ENCODE measurements at regions not wholly inside any gene's neighbourhood (a gene's known extent, or its start where the extent isn't known, plus 50 kb on each side); places are given as distances from the start of the nearest gene placed in this dataset.
A peak's percentile ranks its signal among the peaks of the same experiment; 100 is the strongest.
"Not testable (repeated sequence)": the region's sequence is repeated elsewhere in the genome, so short reads cannot be mapped to it uniquely, and the experiment has no call there.

DNA sequence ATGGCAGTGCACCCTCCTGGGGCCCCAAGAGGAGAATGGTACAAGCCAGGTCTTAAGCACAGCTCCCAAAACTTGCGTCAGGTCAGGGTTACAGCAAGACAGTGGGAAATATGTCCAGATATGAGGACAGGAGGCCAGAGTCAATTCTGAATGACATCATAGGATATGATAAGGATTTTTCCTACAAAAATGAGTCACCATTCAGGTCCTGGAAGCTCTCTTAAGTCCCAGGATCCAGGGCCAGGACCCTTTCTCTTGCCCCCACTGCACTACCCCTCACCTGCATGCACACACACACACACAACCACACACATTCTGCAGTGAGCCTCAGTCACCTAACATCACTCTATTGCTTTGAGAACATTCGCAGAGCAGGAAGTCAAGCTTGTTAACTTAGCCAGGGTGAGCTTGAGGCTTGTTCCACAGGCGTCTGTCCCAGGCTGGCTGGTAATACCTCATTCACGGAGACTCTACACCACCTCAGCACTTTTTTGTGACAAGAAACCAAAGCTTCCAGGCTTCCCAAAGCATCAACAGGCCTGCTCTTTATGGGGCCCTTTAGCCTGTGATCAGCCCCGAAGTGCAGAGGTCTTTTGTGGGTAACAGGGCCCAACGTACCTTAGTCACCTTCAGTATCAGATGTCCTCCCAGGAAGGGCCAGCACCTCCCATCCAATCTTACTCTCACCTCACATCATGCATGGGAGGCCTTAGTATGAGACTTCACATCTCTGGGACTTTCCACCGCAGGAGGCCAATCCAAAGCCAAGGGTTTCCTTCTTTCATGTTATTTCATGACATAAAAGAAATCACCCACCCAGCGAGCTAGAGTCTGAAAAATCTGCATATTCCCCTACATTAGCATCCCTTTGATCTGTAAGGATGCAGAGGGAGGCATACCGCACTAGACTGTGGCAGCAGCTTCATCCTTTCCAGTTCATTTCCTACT lies 74.0 kb upstream of the LIPC start:
- TF ChIP-seq, protein P1, sequence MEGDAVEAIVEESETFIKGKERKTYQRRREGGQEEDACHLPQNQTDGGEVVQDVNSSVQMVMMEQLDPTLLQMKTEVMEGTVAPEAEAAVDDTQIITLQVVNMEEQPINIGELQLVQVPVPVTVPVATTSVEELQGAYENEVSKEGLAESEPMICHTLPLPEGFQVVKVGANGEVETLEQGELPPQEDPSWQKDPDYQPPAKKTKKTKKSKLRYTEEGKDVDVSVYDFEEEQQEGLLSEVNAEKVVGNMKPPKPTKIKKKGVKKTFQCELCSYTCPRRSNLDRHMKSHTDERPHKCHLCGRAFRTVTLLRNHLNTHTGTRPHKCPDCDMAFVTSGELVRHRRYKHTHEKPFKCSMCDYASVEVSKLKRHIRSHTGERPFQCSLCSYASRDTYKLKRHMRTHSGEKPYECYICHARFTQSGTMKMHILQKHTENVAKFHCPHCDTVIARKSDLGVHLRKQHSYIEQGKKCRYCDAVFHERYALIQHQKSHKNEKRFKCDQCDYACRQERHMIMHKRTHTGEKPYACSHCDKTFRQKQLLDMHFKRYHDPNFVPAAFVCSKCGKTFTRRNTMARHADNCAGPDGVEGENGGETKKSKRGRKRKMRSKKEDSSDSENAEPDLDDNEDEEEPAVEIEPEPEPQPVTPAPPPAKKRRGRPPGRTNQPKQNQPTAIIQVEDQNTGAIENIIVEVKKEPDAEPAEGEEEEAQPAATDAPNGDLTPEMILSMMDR (conservative IDR thresholded peaks at IDR 0.05; ENCODE audit: low read depth, low read length), result no peak

DNA sequence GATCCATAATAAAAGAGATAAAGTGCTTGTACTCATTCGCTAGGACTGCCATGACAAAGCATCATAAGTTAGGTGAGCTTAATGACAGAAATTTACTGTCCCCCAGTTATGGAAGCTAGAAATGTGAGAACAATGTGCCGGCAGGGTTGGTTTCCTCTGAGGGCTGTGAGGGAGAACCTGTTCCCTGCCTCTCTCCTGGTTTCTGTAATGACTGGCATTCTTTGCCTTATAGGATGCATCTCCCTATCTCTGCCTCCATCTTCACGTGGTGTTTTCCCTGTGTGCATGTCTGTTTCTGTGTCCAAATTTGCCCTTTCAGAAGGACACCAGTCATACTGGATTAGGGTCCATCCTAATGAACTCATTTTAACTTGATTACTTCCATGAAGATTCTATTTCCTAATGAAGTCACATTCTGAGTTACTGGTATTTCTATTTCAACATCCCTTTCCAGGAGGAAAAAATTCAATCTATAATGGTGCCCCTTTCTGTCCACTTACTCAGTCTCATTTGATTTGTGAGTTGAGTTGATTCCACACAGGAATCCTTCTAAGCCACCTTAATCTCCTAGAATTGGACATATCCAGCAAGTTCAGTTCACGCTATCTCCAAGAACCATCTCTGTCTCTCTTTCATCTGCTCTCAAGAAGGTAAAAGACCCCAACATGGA lies 71.2 kb upstream of the LIPC start:
- no peak overlapping the region for H3K4me3 ChIP-seq (ENCODE audit: low read depth, low read length)
- no peak for DNase-seq (ENCODE audit: low read depth)
- TF ChIP-seq, protein P1 (conservative IDR thresholded peaks at IDR 0.05; ENCODE audit: low read depth, low read length), result no peak

More for the DNA sequence above, 74.0 kb upstream of the LIPC start:
- no peak overlapping the region for H3K4me3 ChIP-seq (ENCODE audit: low read depth, low read length)
- DNase-seq (ENCODE audit: low read depth), result peak; percentile 20

DNA sequence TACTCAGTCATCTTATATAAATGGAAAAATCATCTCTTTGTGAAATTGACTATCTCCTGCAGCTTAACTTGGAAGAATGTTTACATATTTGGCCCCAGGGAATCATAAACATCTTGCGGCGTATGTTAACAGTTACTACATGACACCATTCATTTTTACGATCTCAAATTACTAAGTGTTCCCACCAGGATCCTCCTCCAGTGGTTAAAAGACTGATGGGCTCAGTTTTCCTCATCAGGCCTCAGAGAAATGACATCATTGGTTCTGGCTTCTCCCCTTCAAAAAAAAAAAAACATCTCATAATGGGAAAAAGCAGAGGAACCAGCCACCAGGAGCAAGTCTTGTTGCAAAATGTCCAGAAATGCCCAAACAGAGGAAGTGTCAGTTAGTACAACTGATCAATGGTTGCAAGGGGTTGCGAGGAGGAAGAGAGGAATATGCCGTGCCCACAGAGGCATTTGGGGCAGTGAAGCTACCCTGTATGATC lies 70.5 kb upstream of the LIPC start:
- TF ChIP-seq, protein P1 (conservative IDR thresholded peaks at IDR 0.05; ENCODE audit: low read depth, low read length), result peak; percentile 3
- DNase-seq (ENCODE audit: low read depth), result peak; percentile 91
- no peak overlapping the region for H3K4me3 ChIP-seq (ENCODE audit: low read depth, low read length)

DNA sequence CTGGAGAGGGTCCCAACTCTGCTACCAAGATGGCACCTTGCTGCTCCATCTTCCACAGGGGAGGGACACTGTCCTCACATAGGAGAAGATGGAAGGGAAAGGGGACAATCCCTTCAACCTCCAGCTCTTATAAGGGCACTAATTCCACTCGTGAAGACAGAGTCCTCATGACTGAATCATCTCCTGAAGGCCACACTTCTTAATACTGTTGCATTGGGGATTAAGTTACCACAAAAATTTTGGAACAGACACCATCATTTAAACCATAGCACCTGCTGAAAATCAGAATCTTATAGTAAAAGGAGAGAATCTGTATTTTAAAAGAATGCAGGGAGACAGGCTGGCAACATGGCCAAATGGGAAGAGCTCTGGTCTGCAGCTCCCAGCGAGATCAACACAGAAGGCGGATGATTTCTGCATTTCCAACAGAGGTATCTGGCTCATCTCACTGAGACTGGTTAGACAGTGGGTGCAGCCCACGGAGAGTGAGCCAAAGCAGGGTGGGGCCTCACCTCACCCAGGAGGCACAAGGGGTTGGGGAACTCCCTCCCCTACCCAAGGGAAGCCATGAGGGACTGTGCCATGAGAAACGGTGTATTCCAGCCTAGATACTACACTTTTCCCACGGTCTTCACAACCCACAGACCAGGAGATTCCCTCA lies 69.4 kb upstream of the LIPC start:
- no peak overlapping the region for H3K4me3 ChIP-seq (ENCODE audit: low read depth, low read length)
- no peak for DNase-seq (ENCODE audit: low read depth)
- TF ChIP-seq, protein P1 (conservative IDR thresholded peaks at IDR 0.05; ENCODE audit: low read depth, low read length), result no peak

DNA sequence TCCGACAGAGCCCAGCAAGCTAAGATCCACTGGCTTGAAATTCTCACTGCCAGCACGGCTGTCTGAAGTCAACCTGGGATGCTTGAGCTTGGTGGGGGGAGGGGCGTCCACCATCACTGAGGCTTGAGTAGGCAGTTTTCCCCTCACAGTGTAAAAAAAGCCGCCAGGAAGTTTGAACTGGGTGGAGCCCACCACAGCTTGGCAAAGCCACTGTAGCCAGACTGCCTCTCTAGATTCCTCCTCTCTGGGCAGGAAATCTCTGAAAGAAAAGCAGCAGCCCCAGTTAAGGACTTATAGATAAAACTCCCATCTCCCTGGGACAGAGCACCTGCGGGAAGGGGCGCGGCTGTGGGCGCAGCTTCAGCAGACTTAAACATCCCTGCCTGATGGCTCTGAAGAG lies 68.7 kb upstream of the LIPC start:
- DNase-seq (ENCODE audit: low read depth), result not testable (repeated sequence)

DNA sequence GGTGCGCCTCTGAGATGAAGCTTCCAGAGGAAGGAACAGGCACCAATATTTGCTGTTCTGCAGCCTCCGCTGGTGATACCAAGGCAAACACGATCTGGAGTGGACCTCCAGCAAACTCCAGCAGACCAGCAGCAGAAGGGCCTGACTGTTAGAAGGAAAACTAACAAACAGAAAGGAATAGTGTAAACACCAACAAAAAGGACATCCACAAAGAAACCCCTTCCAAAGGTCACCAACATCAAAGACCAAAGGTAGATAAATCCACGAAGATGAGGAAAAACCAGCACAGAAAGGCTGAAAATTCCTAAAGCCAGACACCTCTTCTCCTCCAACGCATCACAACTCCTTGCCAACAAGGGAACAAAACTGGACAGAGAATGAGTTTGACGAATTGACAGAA lies 68.1 kb upstream of the LIPC start:
- not testable (repeated sequence) for DNase-seq (ENCODE audit: low read depth); H3K4me3 ChIP-seq (ENCODE audit: low read depth, low read length)

More for the DNA sequence above, 68.7 kb upstream of the LIPC start:
- not testable (repeated sequence) for H3K4me3 ChIP-seq (ENCODE audit: low read depth, low read length)

DNA sequence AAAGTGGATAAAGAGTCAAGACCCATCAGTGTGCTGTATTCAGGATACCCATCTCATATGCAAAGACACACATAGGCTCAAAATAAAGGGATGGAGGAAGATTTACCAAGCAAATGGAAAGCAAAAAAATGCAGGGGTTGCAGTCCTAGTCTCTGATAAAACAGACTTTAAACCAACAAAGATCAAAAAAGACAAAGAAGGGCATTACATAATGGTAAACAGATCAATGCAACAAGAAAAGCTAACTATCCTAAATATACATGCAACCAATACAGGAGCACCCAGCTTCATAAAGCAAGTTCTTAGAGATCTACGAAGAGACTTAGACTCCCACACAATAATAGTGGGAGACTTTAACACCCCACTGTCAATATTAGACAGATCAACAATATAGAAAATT lies 66.7 kb upstream of the LIPC start:
- DNase-seq (ENCODE audit: low read depth); H3K4me3 ChIP-seq (ENCODE audit: low read depth, low read length): not testable (repeated sequence)

DNA sequence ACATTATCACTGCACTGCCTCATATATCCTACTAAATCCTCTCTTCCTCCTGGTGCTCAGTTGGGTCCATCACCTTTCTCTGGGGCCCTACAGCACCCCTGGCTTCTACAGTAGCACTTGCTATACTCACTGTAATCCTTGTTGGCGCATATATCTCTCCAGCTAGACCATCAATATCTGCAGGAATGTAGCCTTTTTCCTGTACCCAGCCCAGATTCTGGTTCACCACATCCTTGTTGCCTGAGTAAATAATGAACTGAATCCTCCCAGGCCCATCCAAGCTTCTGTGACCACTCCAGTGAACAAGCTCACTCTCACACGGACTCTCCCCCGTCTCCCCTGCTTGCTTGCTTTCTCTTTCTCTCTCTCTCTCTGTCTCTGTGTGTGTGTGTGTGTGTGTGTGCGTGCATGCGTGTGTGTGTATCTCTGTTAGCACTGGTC lies 62.5 kb upstream of the LIPC start:
- no peak overlapping the region for H3K4me3 ChIP-seq (ENCODE audit: low read depth, low read length)
- TF ChIP-seq, protein P1 (conservative IDR thresholded peaks at IDR 0.05; ENCODE audit: low read depth, low read length), result peak; percentile 4
- peak; percentile 84 for DNase-seq (ENCODE audit: low read depth)
